SK-N-SH treated with all-trans-retinoic acid at 6 μM for 48 hours (cell line): ENCODE measurements at regions not wholly inside any gene's neighbourhood (a gene's known extent, or its start where the extent isn't known, plus 50 kb on each side); places are given as distances from the start of the nearest gene placed in this dataset.

Source experiments
- ARNTL ChIP-seq: fragments of 450-650 bp; formaldehyde crosslinking; IDR thresholded peaks from 2 replicates; pipeline ENCODE4 v1.5.0; 2020; ENCODE audit warnings: low read depth, mild to moderate bottlenecking, moderate library complexity, borderline replicate concordance
- CSDC2 ChIP-seq: fragments of 250-450 bp; sonication (Bioruptor Pico); IDR thresholded peaks from 2 replicates; pipeline ENCODE4 v1.5.0; 2020; ENCODE audit warnings: mild to moderate bottlenecking, moderate library complexity
- ESRRG ChIP-seq: fragments of 250-450 bp; sonication (Bioruptor Pico); IDR thresholded peaks from 2 replicates; pipeline ENCODE4 v1.6.1; 2021; ENCODE audit warnings: mild to moderate bottlenecking
- ISL1 ChIP-seq: fragments of 250-450 bp; sonication (Bioruptor Pico); IDR thresholded peaks from 2 replicates; pipeline ENCODE4 v2.1.2; 2022; ENCODE audit warnings: mild to moderate bottlenecking, moderate library complexity
- POU6F1 ChIP-seq: fragments of 250-450 bp; sonication (Bioruptor Pico); IDR thresholded peaks from 2 replicates; pipeline ENCODE4 v1.8.0; 2021; ENCODE audit warnings: low read depth, mild to moderate bottlenecking, moderate library complexity, borderline replicate concordance
- RARB ChIP-seq: fragments of 250-450 bp; sonication (Bioruptor Pico); IDR thresholded peaks from 2 replicates; pipeline ENCODE4 v1.8.0; 2021; ENCODE audit warnings: mild to moderate bottlenecking, moderate library complexity
- SNAI2 ChIP-seq: fragments of 250-450 bp; sonication (Bioruptor Pico); IDR thresholded peaks from 2 replicates; pipeline ENCODE4 v1.5.0; 2020; ENCODE audit warnings: mild to moderate bottlenecking, moderate library complexity
- ZFP30 ChIP-seq: fragments of 450-650 bp; formaldehyde crosslinking; IDR thresholded peaks from 2 replicates; pipeline ENCODE4 v1.5.0; 2022; ENCODE audit warnings: mild to moderate bottlenecking, moderate library complexity
- ZNF565 ChIP-seq: fragments of 450-650 bp; formaldehyde crosslinking; conservative IDR thresholded peaks from 2 replicates; pipeline ENCODE4 v1.5.0; 2020; ENCODE audit warnings: low read depth, mild to moderate bottlenecking, moderate library complexity
- TF ChIP-seq, protein P1 (sequence below): fragments of 250-450 bp; sonication (Bioruptor Pico); IDR thresholded peaks from 2 replicates; pipeline ENCODE4 v1.8.0; 2020; ENCODE audit warnings: mild to moderate bottlenecking, moderate library complexity, borderline replicate concordance

DNA sequence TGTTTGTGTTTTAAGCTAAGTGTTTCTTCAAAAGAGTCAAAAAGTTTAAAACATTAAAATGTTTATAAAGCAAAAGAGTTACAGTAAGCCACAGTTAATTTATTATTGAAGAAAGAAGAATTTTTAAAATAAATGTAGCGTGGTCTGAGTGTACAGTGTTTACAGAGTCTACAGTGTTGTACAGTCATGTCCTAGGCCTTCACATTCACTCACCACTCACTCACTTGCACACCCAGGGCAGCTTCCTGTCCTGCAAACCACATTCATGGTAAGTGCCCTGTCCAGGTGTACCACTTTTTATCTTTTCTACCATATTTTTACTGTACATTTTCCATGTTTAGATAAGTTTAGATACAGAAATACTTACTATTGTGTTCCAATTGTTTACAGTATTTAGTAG is 239.7 kb upstream of the AGA start:
- TF ChIP-seq, protein P1, sequence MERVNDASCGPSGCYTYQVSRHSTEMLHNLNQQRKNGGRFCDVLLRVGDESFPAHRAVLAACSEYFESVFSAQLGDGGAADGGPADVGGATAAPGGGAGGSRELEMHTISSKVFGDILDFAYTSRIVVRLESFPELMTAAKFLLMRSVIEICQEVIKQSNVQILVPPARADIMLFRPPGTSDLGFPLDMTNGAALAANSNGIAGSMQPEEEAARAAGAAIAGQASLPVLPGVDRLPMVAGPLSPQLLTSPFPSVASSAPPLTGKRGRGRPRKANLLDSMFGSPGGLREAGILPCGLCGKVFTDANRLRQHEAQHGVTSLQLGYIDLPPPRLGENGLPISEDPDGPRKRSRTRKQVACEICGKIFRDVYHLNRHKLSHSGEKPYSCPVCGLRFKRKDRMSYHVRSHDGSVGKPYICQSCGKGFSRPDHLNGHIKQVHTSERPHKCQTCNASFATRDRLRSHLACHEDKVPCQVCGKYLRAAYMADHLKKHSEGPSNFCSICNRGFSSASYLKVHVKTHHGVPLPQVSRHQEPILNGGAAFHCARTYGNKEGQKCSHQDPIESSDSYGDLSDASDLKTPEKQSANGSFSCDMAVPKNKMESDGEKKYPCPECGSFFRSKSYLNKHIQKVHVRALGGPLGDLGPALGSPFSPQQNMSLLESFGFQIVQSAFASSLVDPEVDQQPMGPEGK (CRISPR knock-in tag), result no peak
- TF ChIP-seq POU6F1 (no peak), ZFP30 (CRISPR knock-in tag) (no peak), CSDC2 (CRISPR knock-in tag) (no peak), SNAI2 (CRISPR knock-in tag) (no peak), RARB (CRISPR knock-in tag) (no peak), ISL1 (no peak), ESRRG (CRISPR knock-in tag) (no peak), ARNTL (CRISPR knock-in tag) (no peak), ZNF565 (no peak)
